Renal pelvis (tissue), 1 donor: ENCODE measurements at regions not wholly inside any gene's neighbourhood (a gene's known extent, or its start where the extent isn't known, plus 50 kb on each side); places are given as distances from the start of the nearest gene placed in this dataset.

ENCODE experiments used
- DNase-seq: peaks from one replicate; pipeline ENCODE4 v3.0.0-alpha.2; 2013

DNA sequence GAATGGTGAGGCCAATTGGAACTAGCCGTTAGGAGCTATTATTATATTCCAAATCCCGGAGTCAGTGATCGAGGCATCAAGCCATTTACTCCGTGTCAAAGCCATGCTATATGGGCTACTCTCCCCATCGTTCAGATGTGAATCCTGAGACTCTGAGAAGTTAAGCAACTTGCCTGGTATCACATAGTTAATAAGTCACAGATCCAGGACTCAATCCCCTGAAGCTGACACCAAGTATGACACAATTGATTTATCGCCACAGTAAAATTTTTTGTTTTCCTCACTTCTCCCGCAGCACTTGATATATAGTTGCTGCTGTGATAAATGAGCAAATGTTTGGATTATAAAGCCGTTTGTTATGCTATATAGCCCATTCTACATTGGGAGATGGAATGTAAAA lies 50.8 kb upstream of the TSHZ2 start:
- DNase-seq: no peak

GRCh38 chr20:52918311-52918710 lies 53.8 kb upstream of the TSHZ2 start:
- no peak for DNase-seq

DNA sequence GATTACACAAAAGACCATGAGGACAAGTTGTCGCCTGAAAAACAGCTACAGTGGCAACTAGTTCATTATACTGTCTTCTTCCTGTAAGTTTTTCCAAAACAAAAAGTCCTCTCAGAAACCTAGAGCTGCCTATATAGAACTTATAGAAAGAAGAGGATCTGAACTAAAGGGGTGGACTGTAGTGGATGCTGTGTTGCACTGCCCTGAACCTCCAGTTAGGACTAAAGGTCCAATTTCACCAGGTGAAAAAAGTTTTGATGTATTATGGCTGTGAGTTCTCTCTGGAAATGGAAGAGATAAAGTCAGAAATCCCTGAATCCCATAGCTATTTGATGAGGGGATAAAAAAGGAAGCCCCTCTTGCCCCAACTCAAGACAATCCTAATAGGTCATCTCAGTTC lies 56.6 kb upstream of the TSHZ2 start:
- no peak for DNase-seq

GRCh38 chr20:52914870-52915269 lies 57.3 kb upstream of the TSHZ2 start:
- no peak for DNase-seq

DNA sequence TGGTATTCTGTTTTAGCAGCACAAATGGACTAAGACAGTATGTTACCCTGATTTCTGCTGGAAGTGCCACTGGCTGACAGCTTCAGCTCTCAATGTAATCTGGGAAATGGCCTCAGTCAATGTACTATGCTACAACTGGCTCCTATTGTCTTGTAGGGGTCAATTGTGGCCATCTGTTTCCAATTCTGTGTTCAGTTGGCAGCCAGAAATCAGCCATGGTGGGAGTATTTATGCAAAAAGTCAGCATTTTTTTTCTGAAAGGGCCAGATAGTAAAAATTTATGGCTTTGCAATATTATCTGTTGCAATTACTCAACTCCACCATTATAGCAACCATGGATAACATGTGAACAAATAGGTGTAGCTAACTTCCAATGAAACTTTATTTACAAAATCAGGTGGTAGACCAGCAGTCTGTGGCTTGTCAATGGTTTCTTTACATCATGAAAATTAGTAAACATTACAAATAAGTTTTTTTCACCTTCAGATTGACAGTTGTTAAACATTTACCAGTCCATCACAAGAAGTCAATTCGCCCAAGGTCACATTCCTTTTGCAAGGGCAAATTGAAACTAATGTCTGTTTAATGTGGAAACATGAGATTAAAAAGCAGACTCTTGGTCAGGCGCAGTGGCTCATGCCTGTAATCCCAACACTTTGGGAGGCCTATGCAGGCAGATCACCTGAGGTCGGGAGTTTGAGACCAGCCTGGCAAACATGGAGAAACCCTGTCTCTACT lies 58.3 kb upstream of the TSHZ2 start:
- no peak for DNase-seq

GRCh38 chr20:52905241-52905994 lies 66.7 kb upstream of the TSHZ2 start:
- no peak for DNase-seq

DNA sequence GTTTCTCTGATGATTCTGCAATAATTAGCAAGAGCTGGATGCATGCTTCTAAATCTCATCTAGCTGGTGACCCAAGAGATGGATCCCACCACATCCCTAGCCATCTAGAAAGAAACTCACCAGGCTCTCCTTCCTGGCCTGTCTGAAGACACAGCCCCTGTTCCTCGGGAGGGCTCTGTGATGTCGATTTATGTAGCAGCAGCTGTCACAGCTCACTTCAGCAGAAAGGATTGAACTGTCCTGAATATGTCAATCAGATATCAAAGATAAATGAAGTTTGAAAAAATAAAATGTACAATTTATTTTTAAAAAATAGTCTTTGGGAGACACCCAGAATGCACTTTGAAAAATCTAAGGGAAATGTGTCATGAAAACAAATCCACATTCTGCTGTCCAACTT lies 67.3 kb upstream of the TSHZ2 start:
- DNase-seq: no peak

DNA sequence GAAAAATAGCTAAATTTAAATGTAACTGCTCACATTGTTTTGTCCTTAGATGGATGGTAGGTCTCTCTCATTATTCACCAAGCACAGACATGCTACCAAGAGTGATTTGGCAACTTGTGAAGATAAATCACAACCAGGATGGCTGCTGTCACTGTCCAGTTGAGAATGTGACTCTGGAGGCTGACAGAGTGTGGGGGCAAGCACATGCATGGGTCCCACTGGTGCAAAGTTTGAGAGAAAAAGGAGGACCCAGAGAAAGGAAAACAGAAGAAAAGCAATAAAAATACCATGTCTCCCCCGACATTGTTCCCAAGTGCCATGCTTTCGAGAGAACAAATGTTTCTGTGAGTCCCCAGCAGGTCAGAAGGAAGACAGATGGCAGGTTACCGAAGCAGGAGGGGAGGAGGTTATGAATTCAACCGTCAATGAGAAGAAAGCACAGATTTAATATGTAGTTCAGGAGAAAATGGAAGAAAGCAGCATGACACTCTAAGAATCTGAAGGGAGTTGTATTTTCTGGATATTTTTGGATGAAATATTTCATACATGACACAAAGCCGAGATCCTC lies 73.0 kb upstream of the TSHZ2 start:
- DNase-seq: no peak

DNA sequence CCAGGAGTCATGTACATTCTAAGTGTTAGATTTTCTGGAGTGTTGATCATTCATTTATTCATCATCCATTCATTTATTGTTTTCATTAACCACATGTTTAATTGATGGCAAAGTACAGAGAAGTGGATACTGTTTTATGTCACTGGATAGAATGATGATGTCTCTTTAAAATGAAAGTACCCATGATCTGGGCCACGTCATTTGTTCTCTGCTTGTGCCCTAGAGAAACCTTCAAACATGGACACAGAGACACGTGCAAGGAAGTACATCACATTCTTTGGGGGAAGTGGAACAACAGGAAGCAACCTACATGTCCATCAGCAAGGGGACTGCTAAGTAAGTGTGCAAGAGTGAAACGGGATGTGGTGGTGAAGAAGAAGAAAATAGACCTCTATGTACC lies 75.8 kb upstream of the TSHZ2 start:
- no peak for DNase-seq

DNA sequence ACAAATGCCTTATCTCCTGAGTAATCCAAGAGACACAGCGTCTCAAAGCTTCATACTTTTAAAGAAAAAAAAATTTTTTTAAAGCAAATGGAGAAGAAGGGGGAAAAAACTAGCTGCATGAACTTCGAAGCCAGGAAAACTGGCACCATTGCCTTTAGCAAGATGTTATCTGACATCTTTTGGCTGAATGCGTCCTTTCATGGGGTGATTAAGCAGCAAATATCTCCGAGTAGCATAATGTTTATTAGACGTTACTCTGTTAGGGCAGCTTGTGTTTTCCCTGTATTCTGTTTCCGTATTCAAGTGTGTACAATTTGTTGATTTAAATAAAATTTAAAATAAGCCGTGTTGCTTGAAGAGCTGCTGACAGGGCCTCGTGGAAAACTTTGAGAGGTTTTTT lies 76.5 kb upstream of the TSHZ2 start:
- no peak for DNase-seq

DNA sequence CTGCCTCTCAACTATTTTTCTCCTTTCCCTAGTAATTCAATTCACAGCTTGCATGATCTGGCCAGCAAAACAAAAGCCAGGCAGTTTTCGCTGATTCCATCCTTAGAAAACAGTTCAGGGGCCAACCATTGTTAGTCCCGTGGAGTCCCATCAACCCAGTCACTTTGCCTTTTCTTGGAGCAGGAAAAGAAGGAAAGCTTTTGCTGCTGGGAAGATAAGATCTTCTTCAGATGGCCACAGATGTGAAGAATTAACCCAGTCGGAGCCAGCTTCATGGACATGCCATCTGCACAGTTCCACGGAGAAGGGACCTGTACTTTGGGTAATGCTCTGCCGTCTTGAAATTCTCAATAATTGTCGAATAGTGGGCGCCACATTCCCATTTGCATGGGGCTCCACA lies 76.9 kb upstream of the TSHZ2 start:
- no peak for DNase-seq

DNA sequence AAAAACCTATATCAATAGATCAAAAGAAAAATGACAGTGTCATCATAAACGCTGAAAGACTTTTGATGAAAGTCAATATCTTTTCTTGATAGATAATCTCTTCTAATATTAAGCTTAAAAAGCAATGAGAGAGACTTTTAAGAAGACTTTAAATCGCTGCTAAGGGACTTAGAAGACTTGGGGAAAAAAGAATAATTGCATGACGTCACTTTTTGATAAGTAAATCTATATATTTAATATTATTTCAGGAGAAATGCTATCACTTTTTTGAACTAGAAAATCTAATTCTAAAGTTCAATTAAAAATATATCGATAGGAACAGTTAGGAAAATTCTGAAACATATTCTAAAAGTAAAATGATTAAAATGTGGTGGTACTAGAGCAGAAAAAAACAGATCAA lies 78.7 kb upstream of the TSHZ2 start:
- no peak for DNase-seq

DNA sequence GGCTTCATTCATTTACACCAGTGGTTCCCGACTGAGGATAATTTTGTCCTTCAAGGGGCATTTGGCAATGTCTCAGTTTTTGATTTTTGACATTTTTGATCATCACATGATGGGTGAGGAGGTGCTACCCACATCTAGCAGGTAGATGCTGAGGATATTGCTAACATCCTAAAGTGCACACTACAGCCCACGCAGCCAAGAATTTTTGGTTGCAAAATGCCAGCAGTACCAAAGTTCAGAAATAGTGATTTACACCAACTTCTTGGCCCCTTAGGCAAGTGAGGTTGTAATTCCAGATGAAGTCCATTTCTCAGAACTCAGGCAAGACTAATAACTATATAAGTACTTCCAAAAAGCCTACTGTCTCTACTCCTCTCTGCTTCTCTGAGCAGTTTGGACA lies 80.1 kb upstream of the TSHZ2 start:
- no peak for DNase-seq

- DNase-seq: no peak
These were observed 82.0 kb upstream of the TSHZ2 start for GRCh38 chr20:52890130-52890529.

GRCh38 chr20:52889225-52889624 lies 82.9 kb upstream of the TSHZ2 start:
- DNase-seq: no peak

- DNase-seq: no peak
These were observed 84.1 kb upstream of the TSHZ2 start for GRCh38 chr20:52888096-52888495.

- no peak for DNase-seq
These were observed 91.2 kb upstream of the TSHZ2 start for GRCh38 chr20:52880997-52881396.

- DNase-seq: no peak
These were observed 91.9 kb upstream of the TSHZ2 start for GRCh38 chr20:52880259-52880658.

DNA sequence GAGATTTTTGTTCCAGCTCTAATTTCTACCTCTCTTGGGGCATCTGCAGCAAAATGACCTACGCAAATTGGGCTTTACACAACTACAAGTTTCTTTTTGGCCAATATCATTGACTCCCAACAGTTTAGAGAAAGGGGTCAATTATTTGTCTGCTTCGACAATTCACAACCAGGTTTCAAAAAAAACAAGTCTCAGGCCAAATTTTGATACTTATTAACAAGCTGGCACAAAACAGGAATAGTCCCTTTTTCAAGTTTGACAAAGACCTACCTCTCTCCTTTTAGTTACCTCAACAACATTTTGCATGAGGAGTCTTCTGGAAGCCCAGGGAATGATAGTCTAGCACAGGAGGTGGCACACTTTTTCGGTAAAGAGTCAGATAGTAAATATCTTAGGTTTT lies 97.9 kb upstream of the TSHZ2 start:
- DNase-seq: no peak

- DNase-seq: no peak
These were observed 102.3 kb upstream of the TSHZ2 start for GRCh38 chr20:52869698-52870501.

DNA sequence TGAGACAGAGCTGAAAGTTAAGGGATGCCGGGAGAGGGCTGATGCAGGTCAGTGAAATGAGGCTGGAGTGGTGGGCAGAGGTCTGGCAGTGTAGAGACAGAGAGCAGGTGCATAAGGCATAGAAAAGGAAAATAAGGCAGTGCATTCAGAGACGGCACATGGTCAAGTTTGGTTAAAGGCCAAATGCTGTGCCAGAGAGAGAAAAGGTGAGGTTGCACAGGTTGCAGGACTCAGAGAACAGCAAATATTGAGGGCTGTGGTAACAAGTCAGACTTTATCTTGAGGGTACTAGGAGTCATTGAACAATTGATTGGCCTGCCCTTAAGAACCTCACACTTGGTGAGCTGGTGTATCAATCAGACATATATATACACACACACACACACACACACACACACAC lies 102.9 kb upstream of the TSHZ2 start:
- DNase-seq: no peak

- DNase-seq: no peak
These were observed 104.9 kb upstream of the TSHZ2 start for GRCh38 chr20:52867305-52867704.
